Retinal pigment epithelial cell (primary cell): ENCODE measurements at regions not wholly inside any gene's neighbourhood (a gene's known extent, or its start where the extent isn't known, plus 50 kb on each side); places are given as distances from the start of the nearest gene placed in this dataset.

Experiments used
- DNase-seq: peaks from one replicate; pipeline ENCODE4 v3.0.0-alpha.2; 2010; ENCODE audit warnings: low read depth
- H3K4me3 ChIP-seq: 2 replicates; pipeline ENCODE4 v1.5.1; 2011; ENCODE audit warnings: mild to moderate bottlenecking, low read length, control low read depth, moderate library complexity
- CTCF ChIP-seq: conservative IDR thresholded peaks from 2 replicates; pipeline ENCODE4 v1.5.1; 2011; ENCODE audit warnings: low read depth, low read length, control low read depth, inconsistent platforms

- no peak overlapping the region for H3K4me3 ChIP-seq
- TF ChIP-seq CTCF: no peak
- no peak for DNase-seq
Observed at GRCh38 chr18:56115071-56116015, 523.0 kb downstream of the TXNL1 start.

- no peak for TF ChIP-seq CTCF
- no peak overlapping the region for H3K4me3 ChIP-seq
- DNase-seq: no peak
Observed at GRCh38 chr18:56112984-56113383, 525.0 kb upstream of the TCF4 start.

GRCh38 chr18:56112013-56112749 is 524.2 kb upstream of the TCF4 start:
- DNase-seq: peak; percentile 14
- no peak for TF ChIP-seq CTCF
- no peak overlapping the region for H3K4me3 ChIP-seq

- TF ChIP-seq CTCF: no peak
- DNase-seq: no peak
- H3K4me3 ChIP-seq: no peak overlapping the region
Observed at GRCh38 chr18:56109757-56110156, 521.8 kb upstream of the TCF4 start.

- no peak overlapping the region for H3K4me3 ChIP-seq
- no peak for DNase-seq
- TF ChIP-seq CTCF: no peak
Observed at GRCh38 chr18:56108478-56109367, 520.7 kb upstream of the TCF4 start.

- no peak for TF ChIP-seq CTCF
- DNase-seq: no peak
- H3K4me3 ChIP-seq: no peak overlapping the region
Observed at GRCh38 chr18:56107821-56108477, 520.0 kb upstream of the TCF4 start.
